ENCODE measurements at regions not wholly inside any gene's neighbourhood (a gene's known extent, or its start where the extent isn't known, plus 50 kb on each side); places are given as distances from the start of the nearest gene placed in this dataset.

DNA sequence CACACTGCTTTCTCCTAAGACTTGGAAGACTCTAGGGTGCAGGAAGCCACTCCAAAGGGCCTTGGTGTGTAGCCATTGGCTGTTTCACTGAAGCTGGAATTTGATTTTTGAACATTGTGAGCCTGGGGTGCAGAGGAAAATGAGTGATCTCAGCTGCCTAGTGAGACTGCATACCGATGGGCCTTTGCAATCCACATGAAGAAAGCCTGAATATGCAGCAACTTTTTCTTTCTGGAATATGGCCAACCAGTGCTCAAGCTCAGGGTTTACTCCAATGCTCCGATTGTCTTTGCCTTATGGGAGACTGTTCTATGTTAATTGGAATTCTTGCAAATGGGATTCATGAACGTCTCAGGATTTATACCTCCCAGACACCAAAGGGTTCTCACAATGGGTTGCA is 242.6 kb downstream of the DOK5 start:
- no peak for FAIRE-seq
- Histone ChIP-seq H3K9me3 (ENCODE audit: control insufficient read depth in 2 of 2, insufficient read depth in 1 of 2, low read depth in 1 of 2, low read length in 1 of 2) (no peaks in the 10 kb centered on the region), H3K4me1 (ENCODE audit: control insufficient read depth in 3 of 3, insufficient read depth in 2 of 3, low read depth in 1 of 3, low read length in 2 of 3) (no peaks in the 10 kb centered on the region), H3K4me3 (ENCODE audit: low read depth in 1 of 3, low read length in 3 of 3) (no peak overlapping the region), H3K27ac (ENCODE audit: low read depth in 1 of 3, low read length in 2 of 3) (no peak overlapping the region), H3K27me3 (ENCODE audit: control insufficient read depth in 3 of 3, insufficient read depth in 3 of 3, low read length in 3 of 3) (no peaks in the 10 kb centered on the region), H3K36me3 (ENCODE audit: control insufficient read depth in 3 of 3, insufficient read depth in 2 of 3, low read depth in 1 of 3, low read length in 3 of 3) (no peaks in the 10 kb centered on the region)
- DNase-seq, result no peak
- 60 to 80% (median 75%) methylated on average over 3 of the region's 3 CpGs for WGBS, 3 donors

DNA sequence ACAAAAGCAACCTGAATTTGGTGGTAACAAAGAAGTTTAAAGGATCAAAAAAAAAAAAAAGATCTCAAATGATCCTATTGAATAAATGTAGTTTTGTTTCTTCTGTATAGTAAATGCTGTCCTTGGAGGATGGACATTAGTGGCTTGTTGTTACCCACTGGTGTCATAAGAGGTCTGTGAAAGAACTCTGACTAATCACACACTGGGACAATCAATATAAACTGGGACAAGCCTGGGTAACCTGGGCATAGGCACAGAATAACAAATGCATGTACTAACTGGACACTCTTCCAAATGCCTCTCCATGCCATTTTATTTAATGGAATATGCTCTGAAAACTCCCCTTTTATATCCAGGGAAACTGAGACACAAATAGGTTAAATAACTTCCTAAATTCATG is 241.4 kb downstream of the DOK5 start:
- DNase-seq, result no peak
- Histone ChIP-seq H3K4me3 (ENCODE audit: low read depth in 1 of 3, low read length in 3 of 3) (no peak overlapping the region), H3K9me3 (ENCODE audit: control insufficient read depth in 2 of 2, insufficient read depth in 1 of 2, low read depth in 1 of 2, low read length in 1 of 2) (no peaks in the 10 kb centered on the region), H3K36me3 (ENCODE audit: control insufficient read depth in 3 of 3, insufficient read depth in 2 of 3, low read depth in 1 of 3, low read length in 3 of 3) (no peaks in the 10 kb centered on the region), H3K27ac (ENCODE audit: low read depth in 1 of 3, low read length in 2 of 3) (no peak overlapping the region), H3K27me3 (ENCODE audit: control insufficient read depth in 3 of 3, insufficient read depth in 3 of 3, low read length in 3 of 3) (no peaks in the 10 kb centered on the region), H3K4me1 (ENCODE audit: control insufficient read depth in 3 of 3, insufficient read depth in 2 of 3, low read depth in 1 of 3, low read length in 2 of 3) (no peaks in the 10 kb centered on the region)
- FAIRE-seq, result no peak

DNA sequence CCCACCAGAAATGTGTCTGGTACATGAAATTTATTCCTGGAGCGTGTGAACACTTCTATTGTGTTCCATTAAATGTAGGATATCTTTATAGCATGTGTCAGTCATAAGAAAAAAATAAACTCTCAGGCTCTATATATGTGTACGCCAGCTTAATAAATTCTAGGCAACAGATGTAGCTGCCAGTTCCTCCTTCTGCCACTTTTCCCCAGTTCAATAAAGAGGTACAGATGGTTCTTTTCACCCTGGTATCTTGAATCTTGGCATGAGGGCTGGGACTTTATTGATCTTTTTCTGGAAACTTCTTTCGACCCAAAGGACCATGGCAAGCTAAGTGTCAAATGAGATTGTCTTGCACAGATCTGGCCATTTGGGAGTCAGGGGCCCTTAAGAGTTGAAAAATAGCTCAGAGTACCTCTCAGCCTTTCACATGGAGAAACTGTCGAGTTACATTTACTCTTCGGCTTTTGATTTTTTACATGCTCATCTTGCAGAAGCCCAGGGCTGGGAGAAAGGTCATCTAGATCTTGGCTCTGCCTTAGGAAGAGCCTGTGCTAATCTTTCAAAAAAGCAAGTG is 240.9 kb downstream of the DOK5 start:
- no peaks in the 10 kb centered on the region for H3K36me3 ChIP-seq (ENCODE audit: control insufficient read depth in 3 of 3, insufficient read depth in 2 of 3, low read depth in 1 of 3, low read length in 3 of 3)
- H3K9me3 ChIP-seq (ENCODE audit: control insufficient read depth in 2 of 2, insufficient read depth in 1 of 2, low read depth in 1 of 2, low read length in 1 of 2), result no peaks in the 10 kb centered on the region
- no peak overlapping the region for H3K27ac ChIP-seq (ENCODE audit: low read depth in 1 of 3, low read length in 2 of 3)
- no peaks in the 10 kb centered on the region for H3K27me3 ChIP-seq (ENCODE audit: control insufficient read depth in 3 of 3, insufficient read depth in 3 of 3, low read length in 3 of 3)
- DNase-seq (no peak), FAIRE-seq (no peak)
- WGBS, 3 donors, result 65 to 76% (median 70%) methylated on average over 5 of the region's 5 CpGs
- no peaks in the 10 kb centered on the region for H3K4me1 ChIP-seq (ENCODE audit: control insufficient read depth in 3 of 3, insufficient read depth in 2 of 3, low read depth in 1 of 3, low read length in 2 of 3)
- no peak overlapping the region for H3K4me3 ChIP-seq (ENCODE audit: low read depth in 1 of 3, low read length in 3 of 3)

DNA sequence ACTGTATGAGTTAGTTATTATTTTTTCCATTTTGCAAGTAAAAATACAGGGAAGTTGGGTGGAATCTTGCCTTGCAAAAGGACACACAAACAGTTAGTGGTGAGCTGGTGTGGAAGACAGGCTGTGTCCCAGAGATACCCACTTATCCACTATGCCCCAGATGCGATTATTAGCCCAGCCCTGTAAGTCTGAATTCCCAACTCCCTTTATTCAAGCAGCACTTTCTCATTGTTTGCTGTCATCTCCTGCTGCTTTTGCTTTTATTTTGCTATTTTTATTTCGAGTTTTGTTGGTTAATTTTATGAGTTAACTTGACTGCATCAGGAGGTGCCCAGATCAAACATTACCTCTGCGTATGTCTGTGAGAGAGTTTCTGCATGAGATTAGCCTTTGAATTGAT is 239.4 kb downstream of the DOK5 start:
- FAIRE-seq (no peak), DNase-seq (no peak)
- Histone ChIP-seq H3K27me3 (ENCODE audit: control insufficient read depth in 3 of 3, insufficient read depth in 3 of 3, low read length in 3 of 3) (no peaks in the 10 kb centered on the region), H3K36me3 (ENCODE audit: control insufficient read depth in 3 of 3, insufficient read depth in 2 of 3, low read depth in 1 of 3, low read length in 3 of 3) (no peaks in the 10 kb centered on the region), H3K27ac (ENCODE audit: low read depth in 1 of 3, low read length in 2 of 3) (no peak overlapping the region), H3K4me1 (ENCODE audit: control insufficient read depth in 3 of 3, insufficient read depth in 2 of 3, low read depth in 1 of 3, low read length in 2 of 3) (no peaks in the 10 kb centered on the region), H3K9me3 (ENCODE audit: control insufficient read depth in 2 of 2, insufficient read depth in 1 of 2, low read depth in 1 of 2, low read length in 1 of 2) (no peaks in the 10 kb centered on the region), H3K4me3 (ENCODE audit: low read depth in 1 of 3, low read length in 3 of 3) (no peak overlapping the region)
- 51 to 68% (median 55%) methylated on average over 3 of the region's 3 CpGs for WGBS, 3 donors

DNA sequence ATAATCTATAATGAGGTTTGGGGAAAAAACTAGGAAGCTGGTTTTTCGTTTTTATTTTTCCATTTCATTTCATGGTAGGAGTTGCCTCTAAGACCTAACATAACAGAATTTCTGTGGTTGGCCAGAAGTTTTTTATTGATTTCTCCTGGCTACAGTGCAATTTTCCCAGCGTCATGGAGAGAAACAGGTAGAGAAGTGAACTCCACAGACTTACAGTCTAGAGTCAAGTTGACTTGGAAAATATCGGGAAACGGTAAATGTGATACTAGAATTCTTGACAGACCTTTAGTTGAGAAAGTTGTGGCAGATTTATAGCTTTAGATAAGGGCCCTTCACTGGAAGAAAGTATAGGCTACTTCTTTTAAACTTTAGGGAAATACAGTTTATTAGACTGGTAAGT is 238.3 kb downstream of the DOK5 start:
- Histone ChIP-seq H3K9me3 (ENCODE audit: control insufficient read depth in 2 of 2, insufficient read depth in 1 of 2, low read depth in 1 of 2, low read length in 1 of 2) (no peaks in the 10 kb centered on the region), H3K27ac (ENCODE audit: low read depth in 1 of 3, low read length in 2 of 3) (no peak overlapping the region), H3K36me3 (ENCODE audit: control insufficient read depth in 3 of 3, insufficient read depth in 2 of 3, low read depth in 1 of 3, low read length in 3 of 3) (no peaks in the 10 kb centered on the region), H3K4me3 (ENCODE audit: low read depth in 1 of 3, low read length in 3 of 3) (no peak overlapping the region), H3K27me3 (ENCODE audit: control insufficient read depth in 3 of 3, insufficient read depth in 3 of 3, low read length in 3 of 3) (no peaks in the 10 kb centered on the region), H3K4me1 (ENCODE audit: control insufficient read depth in 3 of 3, insufficient read depth in 2 of 3, low read depth in 1 of 3, low read length in 2 of 3) (no peaks in the 10 kb centered on the region)
- FAIRE-seq, result no peak
- DNase-seq, result no peak
- WGBS, 3 donors, result 69 to 79% (median 71%) methylated on average over 4 of the region's 4 CpGs

DNA sequence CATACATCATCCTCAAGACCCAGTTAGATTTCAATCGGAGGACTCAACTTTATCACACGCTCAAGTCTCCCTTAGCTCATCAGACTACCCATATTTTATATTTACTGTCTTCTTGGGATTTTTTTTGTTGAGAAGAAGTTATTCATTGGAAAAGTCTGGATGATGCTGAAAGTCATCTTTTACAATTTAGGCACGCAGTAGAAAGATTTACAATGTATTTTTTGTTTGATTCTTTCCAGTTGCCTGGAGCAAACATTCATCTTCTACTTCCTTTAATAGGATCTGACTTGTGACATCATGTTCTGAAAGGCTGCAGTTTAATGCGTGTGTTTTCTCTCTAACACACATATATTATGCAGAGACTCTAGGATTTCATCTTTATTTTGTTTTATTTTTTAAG is 235.7 kb downstream of the DOK5 start:
- Histone ChIP-seq H3K27me3 (ENCODE audit: control insufficient read depth in 3 of 3, insufficient read depth in 3 of 3, low read length in 3 of 3) (no peaks in the 10 kb centered on the region), H3K27ac (ENCODE audit: low read depth in 1 of 3, low read length in 2 of 3) (no peak overlapping the region), H3K4me1 (ENCODE audit: control insufficient read depth in 3 of 3, insufficient read depth in 2 of 3, low read depth in 1 of 3, low read length in 2 of 3) (no peaks in the 10 kb centered on the region), H3K9me3 (ENCODE audit: control insufficient read depth in 2 of 2, insufficient read depth in 1 of 2, low read depth in 1 of 2, low read length in 1 of 2) (no peaks in the 10 kb centered on the region), H3K36me3 (ENCODE audit: control insufficient read depth in 3 of 3, insufficient read depth in 2 of 3, low read depth in 1 of 3, low read length in 3 of 3) (no peaks in the 10 kb centered on the region), H3K4me3 (ENCODE audit: low read depth in 1 of 3, low read length in 3 of 3) (no peak overlapping the region)
- FAIRE-seq (no peak), DNase-seq (no peak)
- 64 to 81% (median 78%) methylated on average over 4 of the region's 4 CpGs for WGBS, 3 donors

DNA sequence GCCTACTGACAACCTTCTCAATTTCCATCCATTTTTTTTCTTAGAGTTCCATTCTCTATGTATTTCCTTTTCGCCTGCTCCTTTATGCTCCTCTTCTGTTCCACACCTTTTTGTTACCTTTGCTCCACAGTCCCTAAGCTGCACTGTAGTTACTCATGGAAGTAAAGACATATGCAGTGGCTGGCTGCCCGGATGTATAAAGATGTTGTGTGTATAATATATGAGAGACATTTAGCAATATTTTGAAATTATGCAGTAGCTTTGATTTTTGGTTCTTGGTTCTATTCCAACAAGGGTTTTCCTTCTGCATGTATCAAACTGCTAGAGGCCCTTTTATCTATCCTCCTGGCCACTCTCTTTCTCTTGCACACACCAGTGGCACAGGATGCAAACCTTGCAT is 234.9 kb downstream of the DOK5 start:
- no peak for DNase-seq
- H3K9me3 ChIP-seq (ENCODE audit: control insufficient read depth in 2 of 2, insufficient read depth in 1 of 2, low read depth in 1 of 2, low read length in 1 of 2), result no peaks in the 10 kb centered on the region
- no peaks in the 10 kb centered on the region for H3K4me1 ChIP-seq (ENCODE audit: control insufficient read depth in 3 of 3, insufficient read depth in 2 of 3, low read depth in 1 of 3, low read length in 2 of 3)
- no peaks in the 10 kb centered on the region for H3K36me3 ChIP-seq (ENCODE audit: control insufficient read depth in 3 of 3, insufficient read depth in 2 of 3, low read depth in 1 of 3, low read length in 3 of 3)
- no peak overlapping the region for H3K4me3 ChIP-seq (ENCODE audit: low read depth in 1 of 3, low read length in 3 of 3)
- FAIRE-seq, result no peak
- no peaks in the 10 kb centered on the region for H3K27me3 ChIP-seq (ENCODE audit: control insufficient read depth in 3 of 3, insufficient read depth in 3 of 3, low read length in 3 of 3)
- H3K27ac ChIP-seq (ENCODE audit: low read depth in 1 of 3, low read length in 2 of 3), result no peak overlapping the region
- WGBS, 3 donors, result 84 to 92% (median 87%) methylated on average over 2 of the region's 2 CpGs

DNA sequence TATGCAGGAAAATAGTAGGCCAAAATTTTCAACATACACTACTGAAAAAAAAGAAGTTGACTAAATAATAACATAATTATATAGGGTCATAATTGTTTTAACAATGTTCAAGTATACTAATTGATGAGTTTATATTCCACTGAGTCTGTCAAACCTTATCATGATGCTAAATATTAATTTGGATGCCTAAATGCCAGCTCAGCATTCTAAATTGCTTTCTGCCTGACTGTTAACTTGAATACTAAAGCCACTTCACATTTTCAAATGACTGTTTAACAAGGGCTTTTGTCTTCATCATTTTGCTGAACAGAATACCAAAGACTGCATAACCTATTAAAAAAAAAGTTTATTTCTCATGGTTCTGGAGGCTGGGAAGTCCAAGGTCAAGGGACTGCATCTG is 232.8 kb downstream of the DOK5 start:
- no peaks in the 10 kb centered on the region for H3K36me3 ChIP-seq (ENCODE audit: control insufficient read depth in 3 of 3, insufficient read depth in 2 of 3, low read depth in 1 of 3, low read length in 3 of 3)
- FAIRE-seq, result no peak

DNA sequence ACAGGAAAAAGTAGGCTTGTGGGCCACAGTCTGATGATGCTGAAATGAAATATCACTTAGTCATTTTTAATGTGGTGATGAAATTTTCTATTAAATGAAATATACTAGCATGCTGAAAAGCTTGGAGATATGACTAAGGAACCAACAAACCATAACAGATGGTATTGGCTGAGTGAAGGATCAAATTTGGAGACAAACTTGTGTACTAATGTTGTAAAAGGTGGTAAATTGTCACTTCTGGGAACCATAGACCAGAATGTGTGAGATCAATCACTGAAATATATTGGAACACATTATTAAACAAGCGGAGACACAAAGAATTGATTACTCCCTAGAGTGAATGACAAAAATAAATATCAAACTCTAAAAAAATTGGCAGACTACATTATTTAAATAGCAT is 232.4 kb downstream of the DOK5 start:
- FAIRE-seq (no peak), DNase-seq (no peak)
- H3K36me3 ChIP-seq (ENCODE audit: control insufficient read depth in 3 of 3, insufficient read depth in 2 of 3, low read depth in 1 of 3, low read length in 3 of 3), result no peaks in the 10 kb centered on the region
- H3K27ac ChIP-seq (ENCODE audit: low read depth in 1 of 3, low read length in 2 of 3), result no peak overlapping the region
- H3K4me1 ChIP-seq (ENCODE audit: control insufficient read depth in 3 of 3, insufficient read depth in 2 of 3, low read depth in 1 of 3, low read length in 2 of 3), result no peaks in the 10 kb centered on the region
- WGBS, 3 donors, result 87 to 91% (median 90%) methylated on average over 1 of the region's 1 CpG
- no peak overlapping the region for H3K4me3 ChIP-seq (ENCODE audit: low read depth in 1 of 3, low read length in 3 of 3)
- H3K9me3 ChIP-seq (ENCODE audit: control insufficient read depth in 2 of 2, insufficient read depth in 1 of 2, low read depth in 1 of 2, low read length in 1 of 2), result no peaks in the 10 kb centered on the region
- H3K27me3 ChIP-seq (ENCODE audit: control insufficient read depth in 3 of 3, insufficient read depth in 3 of 3, low read length in 3 of 3), result no peaks in the 10 kb centered on the region

More for the DNA sequence above, 232.8 kb downstream of the DOK5 start:
- no peak overlapping the region for H3K4me3 ChIP-seq (ENCODE audit: low read depth in 1 of 3, low read length in 3 of 3)
- H3K27me3 ChIP-seq (ENCODE audit: control insufficient read depth in 3 of 3, insufficient read depth in 3 of 3, low read length in 3 of 3), result no peaks in the 10 kb centered on the region
- no peaks in the 10 kb centered on the region for H3K4me1 ChIP-seq (ENCODE audit: control insufficient read depth in 3 of 3, insufficient read depth in 2 of 3, low read depth in 1 of 3, low read length in 2 of 3)
- DNase-seq, result no peak
- no peak overlapping the region for H3K27ac ChIP-seq (ENCODE audit: low read depth in 1 of 3, low read length in 2 of 3)
- no peaks in the 10 kb centered on the region for H3K9me3 ChIP-seq (ENCODE audit: control insufficient read depth in 2 of 2, insufficient read depth in 1 of 2, low read depth in 1 of 2, low read length in 1 of 2)
